ENCODE measurements at regions not wholly inside any gene's neighbourhood (a gene's known extent, or its start where the extent isn't known, plus 50 kb on each side); places are given as distances from the start of the nearest gene placed in this dataset.

- TF ChIP-seq CTCF (conservative IDR thresholded peaks at IDR 0.05; ENCODE audit: low read depth, low read length) (no peak), EZH2 (IDR thresholded peaks at IDR 0.05; ENCODE audit: low read length, unreplicated experiment) (no peak)
Observed at GRCh38 chr17:54153423-54153822, 330.7 kb downstream of the KIF2B start.
